RWPE2 (cell line): ENCODE measurements at regions not wholly inside any gene's neighbourhood (a gene's known extent, or its start where the extent isn't known, plus 50 kb on each side); places are given as distances from the start of the nearest gene placed in this dataset.
A peak's percentile ranks its signal among the peaks of the same experiment; 100 is the strongest.

Experiments
- ATAC-seq: fragments of 200-7000 bp; cut with Tn5 transposase; 3 replicates; pipeline ENCODE4 v1.9.1; 2021; ENCODE audit warnings: low read depth
- DNase-seq: peaks from one replicate; pipeline ENCODE4 v3.0.0-alpha.2; 2020; ENCODE audit warnings: low spot score
- H3K27ac ChIP-seq: fragments of 450-650 bp; 2 replicates; pipeline ENCODE4 v1.5.1; 2017; ENCODE audit warnings: mild to moderate bottlenecking; ENCODE audit not compliant: poor library complexity, severe bottlenecking
- H3K27me3 ChIP-seq: fragments of 250-450 bp; sonication (Bioruptor Pico); 2 replicates; pipeline ENCODE4 v1.5.1; 2021; ENCODE audit warnings: mild to moderate bottlenecking, moderate library complexity; ENCODE audit not compliant: insufficient read depth, poor library complexity, severe bottlenecking
- H3K36me3 ChIP-seq: fragments of 250-450 bp; sonication (Bioruptor Pico); 2 replicates; pipeline ENCODE4 v1.5.1; 2020; ENCODE audit warnings: low read depth, mild to moderate bottlenecking, moderate library complexity
- H3K4me1 ChIP-seq: fragments of 250-450 bp; sonication (Bioruptor Pico); 2 replicates; pipeline ENCODE4 v1.5.1; 2021; ENCODE audit warnings: mild to moderate bottlenecking, moderate library complexity; ENCODE audit not compliant: insufficient read depth, poor library complexity, severe bottlenecking
- H3K4me3 ChIP-seq: fragments of 250-450 bp; sonication (Bioruptor Pico); 2 replicates; pipeline ENCODE4 v1.5.1; 2021; ENCODE audit warnings: mild to moderate bottlenecking, moderate library complexity; ENCODE audit not compliant: severe bottlenecking
- H3K9me3 ChIP-seq: fragments of 250-450 bp; sonication (Bioruptor Pico); 2 replicates; pipeline ENCODE4 v1.5.1; 2021; ENCODE audit warnings: mild to moderate bottlenecking, moderate library complexity; ENCODE audit not compliant: severe bottlenecking
- CTCF ChIP-seq: fragments of 450-650 bp; IDR thresholded peaks from one replicate; pipeline ENCODE4 v1.5.1; 2017; ENCODE audit warnings: mild to moderate bottlenecking, moderate library complexity; ENCODE audit not compliant: poor library complexity, severe bottlenecking

DNA sequence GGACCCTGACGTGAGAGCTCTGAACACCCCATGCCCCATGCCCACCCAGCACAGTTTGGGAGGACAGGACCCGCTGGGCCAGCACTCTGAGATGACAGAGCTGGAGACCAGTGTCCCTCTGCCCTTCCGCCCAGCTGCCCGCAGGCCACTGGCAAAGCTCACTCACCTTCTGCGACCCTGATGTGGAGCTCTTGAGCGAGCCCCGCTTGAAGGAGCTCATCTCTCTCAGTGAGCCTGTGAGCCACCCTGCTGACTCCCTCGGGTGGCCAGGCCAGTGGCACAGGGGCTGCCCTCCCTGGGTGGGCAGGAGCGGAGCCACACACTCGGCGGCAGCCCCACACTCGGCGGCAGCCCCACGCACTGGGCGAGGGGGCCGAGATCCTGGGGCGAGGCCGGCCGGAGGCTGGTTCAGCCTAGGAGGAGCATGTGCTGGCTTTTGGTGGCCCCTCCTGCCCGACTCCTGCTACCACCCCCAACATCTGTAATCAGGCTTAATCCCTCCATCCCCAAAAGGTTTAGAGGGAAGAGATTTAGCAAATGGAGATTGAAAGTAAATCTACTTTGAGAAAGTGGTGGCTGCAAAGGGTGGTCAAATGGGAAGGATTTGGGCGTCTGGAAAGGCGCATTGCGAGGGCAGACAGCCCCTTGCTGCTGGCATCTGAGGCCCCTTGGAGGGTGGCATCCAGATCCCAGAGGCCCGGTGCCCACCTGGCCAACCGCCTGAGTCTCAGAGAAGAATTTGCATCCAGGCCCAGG lies 59.4 kb upstream of the TRPM1 start:
- no peaks in the 10 kb centered on the region for H3K36me3 ChIP-seq
- no peaks in the 10 kb centered on the region for H3K27me3 ChIP-seq
- no peak overlapping the region for H3K4me3 ChIP-seq
- H3K4me1 ChIP-seq, result peaks cover 11% of the 10 kb centered on the region
- ATAC-seq, result no peak
- no peak for TF ChIP-seq CTCF
- H3K27ac ChIP-seq, result no peak overlapping the region
- no peaks in the 10 kb centered on the region for H3K9me3 ChIP-seq
- DNase-seq, result no peak

GRCh38 chr15:31161951-31162350 lies 60.4 kb upstream of the TRPM1 start:
- Histone ChIP-seq H3K27ac (no peak overlapping the region), H3K4me1 (peaks cover 11% of the 10 kb centered on the region), H3K4me3 (no peak overlapping the region), H3K27me3 (no peaks in the 10 kb centered on the region), H3K36me3 (no peaks in the 10 kb centered on the region), H3K9me3 (no peaks in the 10 kb centered on the region)
- no peak for ATAC-seq
- no peak for DNase-seq
- no peak for TF ChIP-seq CTCF

GRCh38 chr15:31162721-31163510 lies 61.4 kb upstream of the TRPM1 start:
- Histone ChIP-seq H3K9me3 (no peaks in the 10 kb centered on the region), H3K27me3 (no peaks in the 10 kb centered on the region), H3K36me3 (no peaks in the 10 kb centered on the region), H3K4me1 (peaks cover 11% of the 10 kb centered on the region), H3K4me3 (no peak overlapping the region), H3K27ac (no peak overlapping the region)
- ATAC-seq, result no peak
- no peak for TF ChIP-seq CTCF
- no peak for DNase-seq

- peak; percentile 86 for ATAC-seq
- DNase-seq, result no peak
- TF ChIP-seq CTCF, result no peak
- Histone ChIP-seq H3K27me3 (no peaks in the 10 kb centered on the region), H3K27ac (peak overlapping the region; percentile 36), H3K36me3 (no peaks in the 10 kb centered on the region), H3K4me3 (no peak overlapping the region), H3K4me1 (peaks cover 11% of the 10 kb centered on the region), H3K9me3 (no peaks in the 10 kb centered on the region)
These were observed 62.4 kb upstream of the TRPM1 start for GRCh38 chr15:31163769-31164572.
